ENCODE measurements at regions not wholly inside any gene's neighbourhood (a gene's known extent, or its start where the extent isn't known, plus 50 kb on each side); places are given as distances from the start of the nearest gene placed in this dataset.
"Not testable (repeated sequence)": the region's sequence is repeated elsewhere in the genome, so short reads cannot be mapped to it uniquely, and the experiment has no call there.

- no peaks in the 10 kb centered on the region for H3K4me1 ChIP-seq (replicated peaks)
- no peak overlapping the region for H3K4me3 ChIP-seq
- H3K9me3 ChIP-seq (replicated peaks) = no peaks in the 10 kb centered on the region
- DNase-seq (ENCODE audit: low read depth in 1 of 2, low spot score in 2 of 2) = no peak
- H3K27me3 ChIP-seq (replicated peaks) = no peaks in the 10 kb centered on the region
- H3K36me3 ChIP-seq = no peaks in the 10 kb centered on the region
- no peak overlapping the region for H3K27ac ChIP-seq
These were observed 795.4 kb downstream of the IGSF11 start for GRCh38 chr3:118239253-118239652.

GRCh38 chr3:118244761-118245160, 789.9 kb downstream of the IGSF11 start:
- no peak overlapping the region for H3K27ac ChIP-seq
- no peak for DNase-seq (ENCODE audit: low read depth in 1 of 2, low spot score in 2 of 2)
- no peaks in the 10 kb centered on the region for H3K9me3 ChIP-seq (replicated peaks)

GRCh38 chr3:118245312-118245711, 789.3 kb downstream of the IGSF11 start:
- no peaks in the 10 kb centered on the region for H3K4me1 ChIP-seq (replicated peaks)
- no peaks in the 10 kb centered on the region for H3K9me3 ChIP-seq (replicated peaks)
- H3K27ac ChIP-seq = no peak overlapping the region
- no peak overlapping the region for H3K4me3 ChIP-seq
- no peaks in the 10 kb centered on the region for H3K36me3 ChIP-seq
- DNase-seq (ENCODE audit: low read depth in 1 of 2, low spot score in 2 of 2) = no peak
- H3K27me3 ChIP-seq (replicated peaks) = no peaks in the 10 kb centered on the region

More at GRCh38 chr3:118244761-118245160, 789.9 kb downstream of the IGSF11 start:
- H3K36me3 ChIP-seq = no peaks in the 10 kb centered on the region
- no peak overlapping the region for H3K4me3 ChIP-seq
- H3K4me1 ChIP-seq (replicated peaks) = no peaks in the 10 kb centered on the region
- no peaks in the 10 kb centered on the region for H3K27me3 ChIP-seq (replicated peaks)

- not testable (repeated sequence) for H3K27ac ChIP-seq; H3K4me3 ChIP-seq; H3K9me3 ChIP-seq (replicated peaks); H3K4me1 ChIP-seq (replicated peaks); H3K27me3 ChIP-seq (replicated peaks); H3K36me3 ChIP-seq; DNase-seq (ENCODE audit: low read depth in 1 of 2, low spot score in 2 of 2)
These were observed 775.8 kb downstream of the IGSF11 start for GRCh38 chr3:118258850-118259249.

GRCh38 chr3:118262800-118263402, 771.7 kb downstream of the IGSF11 start:
- H3K36me3 ChIP-seq = no peaks in the 10 kb centered on the region
- H3K27ac ChIP-seq = no peak overlapping the region
- DNase-seq (ENCODE audit: low read depth in 1 of 2, low spot score in 2 of 2) = no peak
- no peak overlapping the region for H3K4me3 ChIP-seq
- H3K4me1 ChIP-seq (replicated peaks) = no peaks in the 10 kb centered on the region
- no peaks in the 10 kb centered on the region for H3K27me3 ChIP-seq (replicated peaks)
- no peaks in the 10 kb centered on the region; the same call in 1 of the 2 replicates for H3K9me3 ChIP-seq (replicated peaks)

- no peak for DNase-seq (ENCODE audit: low read depth in 1 of 2, low spot score in 2 of 2)
- no peaks in the 10 kb centered on the region for H3K4me1 ChIP-seq (replicated peaks)
- H3K27ac ChIP-seq = no peak overlapping the region
- H3K36me3 ChIP-seq = no peaks in the 10 kb centered on the region
- H3K4me3 ChIP-seq = no peak overlapping the region
- no peaks in the 10 kb centered on the region; the same call in 1 of the 2 replicates for H3K9me3 ChIP-seq (replicated peaks)
- H3K27me3 ChIP-seq (replicated peaks) = no peaks in the 10 kb centered on the region
These were observed 767.1 kb downstream of the IGSF11 start for GRCh38 chr3:118267588-118267987.

GRCh38 chr3:118269537-118270125, 765.0 kb downstream of the IGSF11 start:
- Histone ChIP-seq H3K36me3 (no peaks in the 10 kb centered on the region), H3K4me1 (replicated peaks) (no peaks in the 10 kb centered on the region), H3K27ac (no peak overlapping the region), H3K27me3 (replicated peaks) (no peaks in the 10 kb centered on the region), H3K9me3 (replicated peaks) (no peaks in the 10 kb centered on the region; the same call in 1 of the 2 replicates), H3K4me3 (no peak overlapping the region)
- DNase-seq (ENCODE audit: low read depth in 1 of 2, low spot score in 2 of 2) = no peak

GRCh38 chr3:118272991-118273390, 761.7 kb downstream of the IGSF11 start:
- no peaks in the 10 kb centered on the region for H3K27me3 ChIP-seq (replicated peaks)
- no peaks in the 10 kb centered on the region for H3K9me3 ChIP-seq (replicated peaks)
- H3K4me1 ChIP-seq (replicated peaks) = no peaks in the 10 kb centered on the region
- no peak overlapping the region for H3K27ac ChIP-seq
- no peaks in the 10 kb centered on the region for H3K36me3 ChIP-seq
- no peak overlapping the region for H3K4me3 ChIP-seq
- DNase-seq (ENCODE audit: low read depth in 1 of 2, low spot score in 2 of 2) = no peak

- no peaks in the 10 kb centered on the region for H3K4me1 ChIP-seq (replicated peaks)
- H3K9me3 ChIP-seq (replicated peaks) = 0 out of 2 replicates have a peak, but pooled peaks cover 2% of the 10 kb centered on the region
These were observed 756.8 kb downstream of the IGSF11 start for GRCh38 chr3:118277814-118278213.

GRCh38 chr3:118292841-118293240, 741.8 kb downstream of the IGSF11 start:
- no peak for DNase-seq (ENCODE audit: low read depth in 1 of 2, low spot score in 2 of 2)
- no peaks in the 10 kb centered on the region for H3K36me3 ChIP-seq
- H3K4me1 ChIP-seq (replicated peaks) = no peaks in the 10 kb centered on the region
- H3K27me3 ChIP-seq (replicated peaks) = no peaks in the 10 kb centered on the region
- H3K27ac ChIP-seq = no peak overlapping the region
- H3K9me3 ChIP-seq (replicated peaks) = no peaks in the 10 kb centered on the region
- H3K4me3 ChIP-seq = no peak overlapping the region

More at GRCh38 chr3:118277814-118278213, 756.8 kb downstream of the IGSF11 start:
- no peaks in the 10 kb centered on the region for H3K27me3 ChIP-seq (replicated peaks)
- H3K4me3 ChIP-seq = no peak overlapping the region
- no peak for DNase-seq (ENCODE audit: low read depth in 1 of 2, low spot score in 2 of 2)
- H3K27ac ChIP-seq = no peak overlapping the region
- no peaks in the 10 kb centered on the region for H3K36me3 ChIP-seq

- DNase-seq (ENCODE audit: low read depth in 1 of 2, low spot score in 2 of 2) = no peak
- Histone ChIP-seq H3K4me1 (replicated peaks) (no peaks in the 10 kb centered on the region), H3K4me3 (no peak overlapping the region), H3K27me3 (replicated peaks) (no peaks in the 10 kb centered on the region), H3K27ac (no peak overlapping the region), H3K9me3 (replicated peaks) (no peaks in the 10 kb centered on the region), H3K36me3 (no peaks in the 10 kb centered on the region)
These were observed 736.5 kb downstream of the IGSF11 start for GRCh38 chr3:118298133-118298532.

GRCh38 chr3:118304557-118304956, 730.1 kb downstream of the IGSF11 start:
- Histone ChIP-seq H3K9me3 (replicated peaks) (no peaks in the 10 kb centered on the region), H3K36me3 (no peaks in the 10 kb centered on the region)

GRCh38 chr3:118332699-118333098, 701.9 kb downstream of the IGSF11 start:
- Histone ChIP-seq H3K4me3 (no peak overlapping the region), H3K36me3 (no peaks in the 10 kb centered on the region), H3K9me3 (replicated peaks) (peaks cover 8% of the 10 kb centered on the region), H3K27ac (no peak overlapping the region), H3K27me3 (replicated peaks) (no peaks in the 10 kb centered on the region), H3K4me1 (replicated peaks) (no peaks in the 10 kb centered on the region)
- no peak for DNase-seq (ENCODE audit: low read depth in 1 of 2, low spot score in 2 of 2)

More at GRCh38 chr3:118304557-118304956, 730.1 kb downstream of the IGSF11 start:
- Histone ChIP-seq H3K27ac (no peak overlapping the region), H3K4me1 (replicated peaks) (no peaks in the 10 kb centered on the region), H3K27me3 (replicated peaks) (no peaks in the 10 kb centered on the region), H3K4me3 (no peak overlapping the region)
- DNase-seq (ENCODE audit: low read depth in 1 of 2, low spot score in 2 of 2) = no peak

- Histone ChIP-seq H3K36me3 (no peaks in the 10 kb centered on the region), H3K4me1 (replicated peaks) (no peaks in the 10 kb centered on the region), H3K4me3 (no peak overlapping the region), H3K27me3 (replicated peaks) (no peaks in the 10 kb centered on the region), H3K9me3 (replicated peaks) (peaks cover 2% of the 10 kb centered on the region; the same call in 1 of the 2 replicates), H3K27ac (no peak overlapping the region)
- DNase-seq (ENCODE audit: low read depth in 1 of 2, low spot score in 2 of 2) = no peak
These were observed 697.0 kb downstream of the IGSF11 start for GRCh38 chr3:118337649-118338048.
